SU-DHL-6 (cell line): ENCODE measurements at regions not wholly inside any gene's neighbourhood (a gene's known extent, or its start where the extent isn't known, plus 50 kb on each side); places are given as distances from the start of the nearest gene placed in this dataset.

ENCODE experiments used
- H2AFZ ChIP-seq: fragments of 200-600 bp; sonication (generic); 2 replicates; pipeline ENCODE4 v1.6.1; 2014; ENCODE audit warnings: low read depth, mild to moderate bottlenecking, moderate library complexity, mixed read lengths, antibody characterized with exemption, low read length; ENCODE audit not compliant: severe bottlenecking
- H3F3A ChIP-seq: fragments of 200-600 bp; shearing (Covaris generic); 2 replicates; pipeline ENCODE4 v1.6.0; 2016; ENCODE audit warnings: antibody characterized with exemption, mild to moderate bottlenecking; ENCODE audit not compliant: insufficient read depth
- H3K27ac ChIP-seq: fragments of 200-600 bp; sonication (generic); 2 replicates; pipeline ENCODE4 v1.5.1; 2016; ENCODE audit warnings: low read depth, mild to moderate bottlenecking, low read length, moderate library complexity, mixed read lengths
- H3K27me3 ChIP-seq: fragments of 200-600 bp; sonication (generic), shearing (Covaris generic); 2 replicates; pipeline ENCODE4 v1.6.0; 2014; ENCODE audit warnings: mild to moderate bottlenecking, low read length
- H3K36me3 ChIP-seq: fragments of 200-600 bp; sonication (generic); 2 replicates; pipeline ENCODE4 v1.6.1; 2014; ENCODE audit warnings: mild to moderate bottlenecking, low read length, mixed read lengths
- H3K4me2 ChIP-seq: fragments of 300-600, 200-600 bp; shearing (Covaris generic), sonication (generic); 2 replicates; pipeline ENCODE4 v1.6.0; 2014; ENCODE audit warnings: low read length, low read depth, mild to moderate bottlenecking; ENCODE audit not compliant: poor library complexity, severe bottlenecking
- H3K4me3 ChIP-seq: fragments of 200-600 bp; sonication (generic); 2 replicates; pipeline ENCODE4 v1.5.1; 2014; ENCODE audit warnings: antibody characterized with exemption, low read length, mild to moderate bottlenecking, mixed read lengths; ENCODE audit not compliant: insufficient read depth, poor library complexity, severe bottlenecking
- H3K79me2 ChIP-seq: fragments of 200-600 bp; sonication (generic); 2 replicates; pipeline ENCODE4 v1.6.1; 2014; ENCODE audit warnings: mild to moderate bottlenecking, low read length, moderate library complexity; ENCODE audit not compliant: insufficient read depth
- H3K9ac ChIP-seq: fragments of 200-600 bp; sonication (generic); 2 replicates; pipeline ENCODE4 v1.7.0; 2014; ENCODE audit warnings: mild to moderate bottlenecking, low read length
- H3K9me2 ChIP-seq: fragments of 200-600 bp; sonication (generic); replicated peaks from 2 replicates; pipeline ENCODE4 v1.6.1; 2014; ENCODE audit warnings: low read length; ENCODE audit not compliant: insufficient read depth
- H3K9me3 ChIP-seq: fragments of 200-600 bp; sonication (generic); 2 replicates; pipeline ENCODE4 v1.6.1; 2014; ENCODE audit warnings: low read length, mixed read lengths; ENCODE audit not compliant: insufficient read depth
- H4K20me1 ChIP-seq: fragments of 200-600 bp; sonication (generic); 2 replicates; pipeline ENCODE4 v1.6.1; 2014; ENCODE audit warnings: low read depth, mild to moderate bottlenecking, antibody characterized with exemption, low read length, moderate library complexity, mixed read lengths
- CTCF ChIP-seq: fragments of 200-600 bp; sonication (generic); IDR thresholded peaks from one replicate; pipeline ENCODE4 v1.5.1; 2017; ENCODE audit warnings: antibody characterized with exemption, mild to moderate bottlenecking, low read length, moderate library complexity; ENCODE audit not compliant: insufficient read depth, poor library complexity, severe bottlenecking
- EZH2phosphoT487 ChIP-seq: fragments of 200-600 bp; sonication (generic), shearing (Covaris generic); conservative IDR thresholded peaks from 2 replicates; pipeline ENCODE4 v1.6.1; 2018; ENCODE audit warnings: mild to moderate bottlenecking, antibody characterized with exemption, low read length, moderate library complexity, mixed read lengths

- Histone ChIP-seq H3K36me3 (no peaks in the 10 kb centered on the region), H3K79me2 (no peaks in the 10 kb centered on the region), H3K9me3 (no peaks in the 10 kb centered on the region), H3K4me2 (no peak overlapping the region), H3K9me2 (no peaks in the 10 kb centered on the region), H3K27me3 (no peaks in the 10 kb centered on the region), H2AFZ (no peak overlapping the region), H3K4me3 (no peak overlapping the region), H4K20me1 (no peaks in the 10 kb centered on the region), H3F3A (no peaks in the 10 kb centered on the region), H3K27ac (no peak overlapping the region), H3K9ac (no peak overlapping the region)
- TF ChIP-seq EZH2phosphoT487 (no peak), CTCF (no peak)
These were observed 1535.7 kb downstream of the BRINP3 start for GRCh38 chr1:188941986-188942385.

GRCh38 chr1:188949701-188950100, 1528.0 kb downstream of the BRINP3 start:
- H3K9me3 ChIP-seq, result no peaks in the 10 kb centered on the region
- no peak overlapping the region for H3K4me2 ChIP-seq
- H3K4me3 ChIP-seq, result no peak overlapping the region
- no peaks in the 10 kb centered on the region for H3K36me3 ChIP-seq
- H4K20me1 ChIP-seq, result no peaks in the 10 kb centered on the region
- no peaks in the 10 kb centered on the region for H3K79me2 ChIP-seq
- no peak overlapping the region for H3K27ac ChIP-seq
- H2AFZ ChIP-seq, result peak overlapping the region; percentile 19
- no peaks in the 10 kb centered on the region for H3K27me3 ChIP-seq
- no peaks in the 10 kb centered on the region for H3K9me2 ChIP-seq
- no peaks in the 10 kb centered on the region for H3F3A ChIP-seq
- TF ChIP-seq EZH2phosphoT487, result no peak
- TF ChIP-seq CTCF, result no peak
- H3K9ac ChIP-seq, result no peak overlapping the region

- Histone ChIP-seq H3K27me3 (no peaks in the 10 kb centered on the region), H2AFZ (no peak overlapping the region)
These were observed 1519.1 kb downstream of the BRINP3 start for GRCh38 chr1:188958461-188959115.

More at GRCh38 chr1:188958461-188959115, 1519.1 kb downstream of the BRINP3 start:
- Histone ChIP-seq H3K36me3 (no peaks in the 10 kb centered on the region), H3K79me2 (no peaks in the 10 kb centered on the region), H3F3A (no peaks in the 10 kb centered on the region), H4K20me1 (no peaks in the 10 kb centered on the region), H3K4me2 (no peak overlapping the region), H3K4me3 (no peak overlapping the region), H3K9me2 (no peaks in the 10 kb centered on the region), H3K27ac (no peak overlapping the region), H3K9ac (no peak overlapping the region), H3K9me3 (no peaks in the 10 kb centered on the region)
- TF ChIP-seq CTCF (no peak), EZH2phosphoT487 (no peak)
